Smooth muscle cell (in vitro differentiated cells): ENCODE measurements at regions not wholly inside any gene's neighbourhood (a gene's known extent, or its start where the extent isn't known, plus 50 kb on each side); places are given as distances from the start of the nearest gene placed in this dataset.

Experiments
- DNase-seq: peaks from one replicate; lab custom pipeline; 2025; ENCODE audit not compliant: unreplicated experiment; lab: John Stamatoyannopoulos, UW
- H2AFZ ChIP-seq: fragments of 200-600 bp; sonication (generic); 2 replicates; pipeline ENCODE4 v1.6.0; 2016; ENCODE audit warnings: antibody characterized with exemption, low read depth, mild to moderate bottlenecking
- H3F3A ChIP-seq: fragments of 200-600 bp; sonication (generic); 2 replicates; pipeline ENCODE4 v1.6.0; 2017; ENCODE audit warnings: antibody characterized with exemption, low read depth
- H3K27ac ChIP-seq: fragments of 200-600 bp; sonication (generic); 2 replicates; pipeline ENCODE4 v1.5.1; 2016; ENCODE audit warnings: low read depth, mild to moderate bottlenecking
- H3K27me3 ChIP-seq: fragments of 200-600 bp; sonication (generic); 2 replicates; pipeline ENCODE4 v1.6.1; 2016; ENCODE audit warnings: low read depth, mild to moderate bottlenecking
- H3K36me3 ChIP-seq: fragments of 200-600 bp; sonication (generic); 2 replicates; pipeline ENCODE4 v1.5.1; 2016; ENCODE audit warnings: low read depth
- H3K4me1 ChIP-seq: fragments of 200-600 bp; sonication (generic); 2 replicates; pipeline ENCODE4 v1.5.1; 2016; ENCODE audit warnings: low read depth
- H3K4me2 ChIP-seq: fragments of 200-600 bp; sonication (generic); 2 replicates; pipeline ENCODE4 v1.6.0; 2016; ENCODE audit warnings: mild to moderate bottlenecking
- H3K4me3 ChIP-seq: fragments of 200-600 bp; sonication (generic); 2 replicates; pipeline ENCODE4 v1.5.1; 2016; ENCODE audit warnings: mild to moderate bottlenecking
- H3K79me2 ChIP-seq: fragments of 200-600 bp; sonication (generic); 2 replicates; pipeline ENCODE4 v1.6.0; 2016; ENCODE audit warnings: low read depth, mild to moderate bottlenecking
- H3K9ac ChIP-seq: fragments of 200-600 bp; sonication (generic); 2 replicates; pipeline ENCODE4 v1.6.0; 2016; ENCODE audit warnings: low read depth
- H3K9me3 ChIP-seq: fragments of 200-600 bp; sonication (generic); replicated peaks from 2 replicates; pipeline ENCODE4 v1.5.1; 2016; ENCODE audit warnings: low read depth
- H4K20me1 ChIP-seq: fragments of 200-600 bp; sonication (generic); 2 replicates; pipeline ENCODE4 v1.6.0; 2016; ENCODE audit warnings: low read depth
- WGBS: methylation state at CpG from one replicate; pipeline ENCODE4 v1.1.7; 2016; ENCODE audit warnings: low lambda C conversion rate; 5-methylcytosine and 5-hydroxymethylcytosine counted together
- TF ChIP-seq, protein P1 (sequence below): fragments of 200-600 bp; sonication (generic); IDR thresholded peaks from 2 replicates; pipeline ENCODE4 v1.5.1; 2017; ENCODE audit warnings: borderline replicate concordance, mild to moderate bottlenecking, antibody characterized with exemption; ENCODE audit not compliant: insufficient read depth, poor library complexity, severe bottlenecking

DNA sequence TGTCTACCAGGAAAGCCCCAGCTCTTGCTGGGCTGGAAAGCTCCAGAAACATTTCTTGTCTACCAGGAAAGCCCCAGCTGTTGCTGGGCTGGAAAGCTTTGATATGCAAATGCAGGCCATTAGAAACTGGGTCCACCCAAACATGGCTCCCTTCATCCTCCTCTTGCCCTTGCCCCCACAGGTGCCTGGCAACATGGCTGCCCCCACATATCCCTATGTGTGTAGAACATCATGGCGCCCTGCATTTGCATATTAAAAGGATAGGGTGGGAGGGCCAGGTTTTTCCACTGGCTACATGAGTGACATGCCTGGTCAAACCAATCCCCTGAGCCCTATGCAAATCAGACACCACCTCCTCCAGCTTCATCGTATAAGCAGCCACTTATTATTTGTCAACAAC, 455.4 kb upstream of the ARGLU1 start:
- 92% methylated on average over 2 of the region's 2 CpGs for WGBS
- no peaks in the 10 kb centered on the region for H3F3A ChIP-seq
- no peaks in the 10 kb centered on the region for H3K27me3 ChIP-seq
- H3K4me2 ChIP-seq = no peak overlapping the region
- no peak overlapping the region for H3K27ac ChIP-seq
- no peaks in the 10 kb centered on the region for H3K36me3 ChIP-seq
- no peak overlapping the region for H3K4me3 ChIP-seq
- no peaks in the 10 kb centered on the region for H3K4me1 ChIP-seq
- DNase-seq = no peak
- no peaks in the 10 kb centered on the region for H3K9me3 ChIP-seq
- no peak overlapping the region for H2AFZ ChIP-seq
- TF ChIP-seq, protein P1, sequence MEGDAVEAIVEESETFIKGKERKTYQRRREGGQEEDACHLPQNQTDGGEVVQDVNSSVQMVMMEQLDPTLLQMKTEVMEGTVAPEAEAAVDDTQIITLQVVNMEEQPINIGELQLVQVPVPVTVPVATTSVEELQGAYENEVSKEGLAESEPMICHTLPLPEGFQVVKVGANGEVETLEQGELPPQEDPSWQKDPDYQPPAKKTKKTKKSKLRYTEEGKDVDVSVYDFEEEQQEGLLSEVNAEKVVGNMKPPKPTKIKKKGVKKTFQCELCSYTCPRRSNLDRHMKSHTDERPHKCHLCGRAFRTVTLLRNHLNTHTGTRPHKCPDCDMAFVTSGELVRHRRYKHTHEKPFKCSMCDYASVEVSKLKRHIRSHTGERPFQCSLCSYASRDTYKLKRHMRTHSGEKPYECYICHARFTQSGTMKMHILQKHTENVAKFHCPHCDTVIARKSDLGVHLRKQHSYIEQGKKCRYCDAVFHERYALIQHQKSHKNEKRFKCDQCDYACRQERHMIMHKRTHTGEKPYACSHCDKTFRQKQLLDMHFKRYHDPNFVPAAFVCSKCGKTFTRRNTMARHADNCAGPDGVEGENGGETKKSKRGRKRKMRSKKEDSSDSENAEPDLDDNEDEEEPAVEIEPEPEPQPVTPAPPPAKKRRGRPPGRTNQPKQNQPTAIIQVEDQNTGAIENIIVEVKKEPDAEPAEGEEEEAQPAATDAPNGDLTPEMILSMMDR = no peak
- no peaks in the 10 kb centered on the region for H4K20me1 ChIP-seq
- H3K79me2 ChIP-seq = no peaks in the 10 kb centered on the region
- no peak overlapping the region for H3K9ac ChIP-seq

DNA sequence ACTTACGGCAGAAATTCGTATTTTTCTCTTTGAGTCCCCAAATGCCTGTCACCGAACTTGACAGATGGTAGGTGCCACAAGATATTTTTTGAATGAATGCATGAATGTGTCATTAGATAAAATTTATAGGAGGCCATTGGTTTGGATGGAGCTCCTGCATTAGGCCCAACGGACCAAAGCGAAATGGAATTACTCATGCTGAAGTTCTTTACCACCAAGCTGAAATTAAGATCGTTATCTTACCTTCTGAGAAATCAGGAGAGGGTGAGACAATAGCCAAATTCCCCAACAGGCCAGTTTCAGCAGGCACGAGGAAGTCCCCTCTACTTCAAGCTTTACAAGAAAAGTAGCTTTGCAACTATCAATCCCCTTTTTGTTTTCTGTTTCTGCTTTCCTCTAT, 452.5 kb upstream of the ARGLU1 start:
- TF ChIP-seq, protein P1 = no peak

DNA sequence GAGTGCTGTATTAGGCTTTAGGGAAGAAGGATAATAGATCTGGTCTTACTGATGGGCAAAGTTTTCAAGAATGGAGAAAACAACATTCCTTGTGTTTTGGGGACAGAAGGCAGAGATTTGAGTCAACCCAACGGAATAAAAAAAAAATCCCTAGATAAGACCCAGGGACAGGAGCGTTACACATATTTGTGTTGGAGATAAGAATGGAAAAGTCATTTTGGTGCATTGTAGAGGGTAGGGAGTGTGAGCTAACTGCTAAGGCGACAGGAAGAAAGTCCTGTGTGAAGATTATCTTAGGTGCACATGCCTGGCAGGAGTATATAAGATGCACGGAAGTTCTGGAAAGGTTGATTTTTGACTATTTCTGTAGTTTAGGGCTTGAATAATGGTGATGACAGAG, 450.3 kb upstream of the ARGLU1 start:
- Histone ChIP-seq H3K4me3 (no peak overlapping the region), H3K79me2 (no peaks in the 10 kb centered on the region), H3K9me3 (no peaks in the 10 kb centered on the region), H3K36me3 (no peaks in the 10 kb centered on the region), H3F3A (no peaks in the 10 kb centered on the region), H4K20me1 (no peaks in the 10 kb centered on the region), H3K9ac (no peak overlapping the region), H3K4me2 (no peak overlapping the region), H3K27me3 (no peaks in the 10 kb centered on the region), H3K27ac (no peak overlapping the region), H3K4me1 (no peaks in the 10 kb centered on the region), H2AFZ (no peak overlapping the region)
- TF ChIP-seq, protein P1 = no peak
- no peak for DNase-seq
- WGBS = 85% methylated on average over 4 of the region's 4 CpGs

More for the DNA sequence above, 452.5 kb upstream of the ARGLU1 start:
- Histone ChIP-seq H3K4me3 (no peak overlapping the region), H3K27ac (no peak overlapping the region), H3F3A (no peaks in the 10 kb centered on the region), H3K79me2 (no peaks in the 10 kb centered on the region), H3K36me3 (no peaks in the 10 kb centered on the region), H2AFZ (no peak overlapping the region), H3K9ac (no peak overlapping the region), H3K4me2 (no peak overlapping the region), H3K9me3 (no peaks in the 10 kb centered on the region), H4K20me1 (no peaks in the 10 kb centered on the region), H3K4me1 (no peaks in the 10 kb centered on the region), H3K27me3 (no peaks in the 10 kb centered on the region)
- 85% methylated on average over 7 of the region's 7 CpGs for WGBS
- no peak for DNase-seq

DNA sequence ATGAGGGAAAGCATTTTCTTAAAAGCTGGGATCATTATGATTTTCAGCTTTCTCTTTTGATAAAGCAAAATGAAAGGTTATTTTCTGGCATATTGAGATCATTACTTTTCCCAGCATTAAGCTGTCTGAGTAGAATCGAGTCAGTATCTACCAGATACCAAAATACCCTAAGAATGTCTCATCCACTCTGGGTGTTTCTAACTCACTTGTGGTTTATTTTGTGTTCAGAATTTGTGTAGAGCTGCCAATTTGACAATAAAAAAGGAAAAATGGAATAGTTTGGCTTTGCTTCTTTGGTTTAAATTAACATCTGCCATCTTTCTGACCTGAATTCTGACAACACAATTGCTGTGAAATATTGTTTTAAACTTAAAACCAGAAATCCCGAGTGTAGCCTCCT, 438.7 kb upstream of the ARGLU1 start:
- Histone ChIP-seq H3K4me3 (no peak overlapping the region), H2AFZ (no peak overlapping the region), H3K36me3 (no peaks in the 10 kb centered on the region), H3K27ac (no peak overlapping the region), H4K20me1 (no peaks in the 10 kb centered on the region), H3K27me3 (no peaks in the 10 kb centered on the region), H3F3A (no peaks in the 10 kb centered on the region), H3K9ac (no peak overlapping the region), H3K9me3 (no peaks in the 10 kb centered on the region), H3K4me2 (no peak overlapping the region), H3K79me2 (no peaks in the 10 kb centered on the region), H3K4me1 (no peaks in the 10 kb centered on the region)
- DNase-seq = no peak
- 68% methylated on average over 2 of the region's 2 CpGs for WGBS
- TF ChIP-seq, protein P1 = no peak
